A673 (cell line): ENCODE measurements at regions not wholly inside any gene's neighbourhood (a gene's known extent, or its start where the extent isn't known, plus 50 kb on each side); places are given as distances from the start of the nearest gene placed in this dataset.

Experiments used
- BruUV-seq: library from RNA; stranded (reverse); fragments of 400-500 nt; replicated peaks from 2 replicates; lab custom pipeline; 2021; lab: Mats Ljungman, UMichigan
- CTCF ChIA-PET: fragments of 300-600 bp; sonication (Branson Sonifier 250); formaldehyde crosslinking; loops from one replicate; lab custom pipeline; 2022; ENCODE audit warnings: antibody characterized with exemption; lab: Charles Lee
- POLR2A ChIA-PET: fragments of 300-600 bp; sonication (Branson Sonifier 250); formaldehyde crosslinking; loops from one replicate; lab custom pipeline; 2022; ENCODE audit warnings: antibody characterized with exemption; ENCODE audit not compliant: low non-redundant PET; lab: Charles Lee
- DNase-seq: peaks from one replicate; pipeline ENCODE4 v3.0.0-alpha.2; 2015; ENCODE audit warnings: low spot score
- H3K27ac ChIP-seq: fragments of 200-600 bp; sonication (generic); 2 replicates; pipeline ENCODE4 v1.5.1; 2016; ENCODE audit warnings: mixed run types, low read depth, mild to moderate bottlenecking, mixed read lengths, antibody characterized with exemption, low read length; ENCODE audit not compliant: poor library complexity, severe bottlenecking
- H3K27me3 ChIP-seq: fragments of 200-600 bp; sonication (generic); replicated peaks from 2 replicates; pipeline ENCODE4 v1.6.1; 2017; ENCODE audit warnings: mixed run types, low read depth, mild to moderate bottlenecking, mixed read lengths, antibody characterized with exemption, low read length; ENCODE audit not compliant: insufficient read depth, poor library complexity
- H3K36me3 ChIP-seq: fragments of 200-600 bp; sonication (generic); 2 replicates; pipeline ENCODE4 v1.6.1; 2016; ENCODE audit warnings: mixed run types, mild to moderate bottlenecking, mixed read lengths, antibody characterized with exemption, low read length; ENCODE audit not compliant: insufficient read depth, poor library complexity, severe bottlenecking
- H3K4me1 ChIP-seq: fragments of 200-600 bp; sonication (generic); 2 replicates; pipeline ENCODE4 v1.6.1; 2017; ENCODE audit warnings: mixed run types, mild to moderate bottlenecking, mixed read lengths, antibody characterized with exemption, low read length; ENCODE audit not compliant: insufficient read depth, poor library complexity, severe bottlenecking
- H3K4me3 ChIP-seq: fragments of 200-600 bp; sonication (generic); 2 replicates; pipeline ENCODE4 v1.5.1; 2016; ENCODE audit warnings: low read depth, mixed run types, mild to moderate bottlenecking, mixed read lengths, low read length; ENCODE audit not compliant: poor library complexity, severe bottlenecking
- H3K9me3 ChIP-seq: fragments of 200-600 bp; sonication (generic); 2 replicates; pipeline ENCODE4 v1.6.1; 2016; ENCODE audit warnings: mixed run types, low read depth, mild to moderate bottlenecking, mixed read lengths, antibody characterized with exemption, low read length; ENCODE audit not compliant: poor library complexity, severe bottlenecking
- CTCF ChIP-seq: fragments of 300-800, 200-600 bp; sonication (generic); conservative IDR thresholded peaks from 2 replicates; pipeline ENCODE4 v1.5.1; 2017; ENCODE audit warnings: low read depth, mild to moderate bottlenecking, antibody characterized with exemption, low read length, moderate library complexity, mixed read lengths
- EZH2 ChIP-seq: fragments of 200-600 bp; sonication (generic); IDR thresholded peaks from 2 replicates; pipeline ENCODE4 v1.6.1; 2017; ENCODE audit warnings: borderline replicate concordance, low read depth, mild to moderate bottlenecking, mixed read lengths, antibody characterized with exemption, low read length; ENCODE audit not compliant: poor library complexity, severe bottlenecking
- intact Hi-C: fragments of 100-400 bp; cut with micrococcal nuclease; formaldehyde crosslinking; loops from one replicate; pipeline ENCODE4 v1.10.0; 2022; ENCODE audit not compliant: unreplicated experiment

- POLR2A ChIA-PET, result no interaction called here
- Histone ChIP-seq H3K9me3 (no peaks in the 10 kb centered on the region), H3K27me3 (no peaks in the 10 kb centered on the region), H3K4me3 (no peak overlapping the region), H3K4me1 (no peaks in the 10 kb centered on the region), H3K27ac (no peak overlapping the region), H3K36me3 (no peaks in the 10 kb centered on the region)
- CTCF ChIA-PET, result no interaction called here
- intact Hi-C loops, result no loop called here
- TF ChIP-seq EZH2 (no peak), CTCF (no peak)
- no peak for DNase-seq
- BruUV-seq, result no TSS peak
Measured at GRCh38 chr5:172565455-172565854, 75.6 kb upstream of the NEURL1B start.

GRCh38 chr5:172564883-172565282, 76.2 kb upstream of the NEURL1B start:
- POLR2A ChIA-PET, result no interaction called here
- intact Hi-C loops, result no loop called here
- Histone ChIP-seq H3K27ac (no peak overlapping the region), H3K4me1 (no peaks in the 10 kb centered on the region), H3K36me3 (no peaks in the 10 kb centered on the region), H3K27me3 (no peaks in the 10 kb centered on the region), H3K9me3 (no peaks in the 10 kb centered on the region), H3K4me3 (no peak overlapping the region)
- TF ChIP-seq EZH2 (no peak), CTCF (no peak)
- CTCF ChIA-PET, result no interaction called here
- BruUV-seq, result no TSS peak
- no peak for DNase-seq

GRCh38 chr5:172564188-172564587, 76.9 kb upstream of the NEURL1B start:
- Histone ChIP-seq H3K36me3 (no peaks in the 10 kb centered on the region), H3K27ac (no peak overlapping the region), H3K27me3 (no peaks in the 10 kb centered on the region), H3K4me3 (no peak overlapping the region), H3K4me1 (no peaks in the 10 kb centered on the region), H3K9me3 (no peaks in the 10 kb centered on the region)
- no TSS peak for BruUV-seq
- ChIA-PET CTCF (no interaction called here), POLR2A (no interaction called here)
- intact Hi-C loops, result no loop called here
- TF ChIP-seq EZH2, result no peak
- no peak for TF ChIP-seq CTCF
- no peak for DNase-seq
